ENCODE measurements at regions not wholly inside any gene's neighbourhood (a gene's known extent, or its start where the extent isn't known, plus 50 kb on each side); places are given as distances from the start of the nearest gene placed in this dataset.
"Not testable (repeated sequence)": the region's sequence is repeated elsewhere in the genome, so short reads cannot be mapped to it uniquely, and the experiment has no call there.

- peak; percentile 6 for DNase-seq
Observed at GRCh38 chr4:173091362-173091761, 77.2 kb upstream of the GALNT7 start.

- no peak for DNase-seq
Observed at GRCh38 chr4:173091958-173092357, 76.7 kb upstream of the GALNT7 start.

- DNase-seq = no peak
Observed at GRCh38 chr4:173093361-173093760, 75.2 kb upstream of the GALNT7 start.

GRCh38 chr4:173094739-173095421 lies 73.7 kb upstream of the GALNT7 start:
- DNase-seq = no peak

GRCh38 chr4:173099447-173099846 lies 69.2 kb upstream of the GALNT7 start:
- not testable (repeated sequence) for DNase-seq

- DNase-seq = no peak
Observed at GRCh38 chr4:173111031-173111430, 57.6 kb upstream of the GALNT7 start.

- not testable (repeated sequence) for DNase-seq
Observed at GRCh38 chr4:173117430-173117829, 51.2 kb upstream of the GALNT7 start.

Measured in NCI-H2029 treated with DMSO at 0.1 percent for 48 hours (cell line).